Naive thymus-derived CD4-positive, alpha-beta T cell (primary cell): ENCODE measurements at regions not wholly inside any gene's neighbourhood (a gene's known extent, or its start where the extent isn't known, plus 50 kb on each side); places are given as distances from the start of the nearest gene placed in this dataset.

ENCODE experiments used
- ATAC-seq: fragments of 150-1000 bp; cut with Tn5 transposase; 2 replicates; pipeline ENCODE4 v1.10.0; 2021; ENCODE audit warnings: mild to moderate bottlenecking, moderate library complexity
- CTCF ChIA-PET: fragments of 350-600 bp; sonication (Branson Sonifier 250); formaldehyde crosslinking; loops from one replicate; lab custom pipeline; 2021; ENCODE audit warnings: antibody characterized with exemption; lab: Charles Lee
- POLR2A ChIA-PET: fragments of 350-600 bp; sonication (Branson Sonifier 250); formaldehyde crosslinking; loops from one replicate; lab custom pipeline; 2021; ENCODE audit warnings: antibody characterized with exemption, inconsistent platforms; lab: Charles Lee
- DNase-seq, 9 donors: peaks; one replicate each; pipeline versions ENCODE4 v3.0.0 to v3.0.0-alpha.2; 2020 to 2022; ENCODE audit warnings: mixed read lengths in 1 of 9
- H3K27ac ChIP-seq: one replicate; pipeline ENCODE4 v1.7.0; 2013; ENCODE audit warnings: mild to moderate bottlenecking, low read depth, low read length, moderate library complexity
- H3K27me3 ChIP-seq, 2 donors: one replicate each; pipeline ENCODE4 v1.7.0; 2013; ENCODE audit warnings: low read length in 2 of 2, mild to moderate bottlenecking in 2 of 2, moderate library complexity in 2 of 2; ENCODE audit not compliant: control insufficient read depth in 2 of 2, insufficient read depth in 2 of 2
- H3K36me3 ChIP-seq, 3 experiments: 1 replicate in 2 of 3; 2 replicates in 1 of 3; pipeline ENCODE4 v1.7.0; 2013; ENCODE audit warnings: low read length in 3 of 3, mild to moderate bottlenecking in 3 of 3, moderate library complexity in 1 of 3; ENCODE audit not compliant: insufficient read depth in 3 of 3, control insufficient read depth in 2 of 3
- H3K4me1 ChIP-seq, 2 donors: one replicate each; pipeline ENCODE4 v1.7.0; 2013; ENCODE audit warnings: low read length in 2 of 2, mild to moderate bottlenecking in 2 of 2, moderate library complexity in 1 of 2; ENCODE audit not compliant: control insufficient read depth in 2 of 2, insufficient read depth in 2 of 2
- H3K4me3 ChIP-seq: 2 replicates; pipeline ENCODE4 v1.7.0; 2013; ENCODE audit warnings: mild to moderate bottlenecking, low read length
- H3K9me3 ChIP-seq, 3 experiments: 1 replicate in 2 of 3; 2 replicates in 1 of 3; pipeline ENCODE4 v1.7.0; 2013; ENCODE audit warnings: low read length in 3 of 3; ENCODE audit not compliant: control insufficient read depth in 2 of 3
- H3K27ac Mint-ChIP-seq, 9 donors: one replicate each; pipeline ENCODE4 v1.8.0; 2020 to 2022; ENCODE audit warnings: mixed read lengths in 9 of 9, mild to moderate bottlenecking in 8 of 9, moderate library complexity in 5 of 9, inconsistent platforms in 2 of 9
- H3K27me3 Mint-ChIP-seq, 5 donors: one replicate each; pipeline ENCODE4 v1.8.0; 2021 to 2022; ENCODE audit warnings: mixed read lengths in 5 of 5, mild to moderate bottlenecking in 1 of 5
- H3K36me3 Mint-ChIP-seq, 5 donors: one replicate each; pipeline ENCODE4 v1.8.0; 2020 to 2022; ENCODE audit warnings: mixed read lengths in 5 of 5, mild to moderate bottlenecking in 3 of 5, inconsistent platforms in 1 of 5
- H3K4me1 Mint-ChIP-seq, 7 donors: one replicate each; pipeline ENCODE4 v1.8.0; 2020 to 2022; ENCODE audit warnings: mixed read lengths in 7 of 7, mild to moderate bottlenecking in 3 of 7, inconsistent platforms in 1 of 7
- H3K4me3 Mint-ChIP-seq, 10 donors: one replicate each; pipeline ENCODE4 v1.8.0; 2020 to 2022; ENCODE audit warnings: mild to moderate bottlenecking in 10 of 10, mixed read lengths in 10 of 10, moderate library complexity in 6 of 10, inconsistent platforms in 2 of 10
- H3K9me3 Mint-ChIP-seq, 11 donors: one replicate each; pipeline ENCODE4 v1.8.0; 2020 to 2022; ENCODE audit warnings: mixed read lengths in 11 of 11, mild to moderate bottlenecking in 4 of 11, inconsistent platforms in 1 of 11, moderate library complexity in 1 of 11
- intact Hi-C, 2 donors: fragments of 100-400 bp; cut with micrococcal nuclease; formaldehyde crosslinking; loops; one replicate each; pipeline ENCODE4 v1.15.1; 2023

- Histone ChIP-seq H3K27me3 (no peaks in the 10 kb centered on the region), H3K4me3 (no peak overlapping the region), H3K4me1 (no peaks in the 10 kb centered on the region), H3K27ac (no peak overlapping the region), H3K36me3 (no peaks in the 10 kb centered on the region), H3K9me3 (no peaks in the 10 kb centered on the region)
- H3K9me3 Mint-ChIP-seq = peaks cover 0 to 8% (median 3%) of the 10 kb centered on the region in 11 donors
- DNase-seq (no peak), ATAC-seq (no peak)
- peaks cover 0 to 1% (median 0%) of the 10 kb centered on the region in 7 donors for H3K4me1 Mint-ChIP-seq
- no peak overlapping the region for H3K27ac Mint-ChIP-seq
- ChIA-PET POLR2A (no interaction called here), CTCF (no interaction called here)
- intact Hi-C loops = no loop called here
- H3K27me3 Mint-ChIP-seq = peaks cover 0 to 14% (median 0%) of the 10 kb centered on the region in 5 donors
- H3K36me3 Mint-ChIP-seq = no peaks in the 10 kb centered on the region
- no peak overlapping the region for H3K4me3 Mint-ChIP-seq
Measured at GRCh38 chr11:133740963-133741362, 104.3 kb downstream of the SPATA19 start.

GRCh38 chr11:133739481-133739880 lies 105.8 kb downstream of the SPATA19 start:
- Histone ChIP-seq H3K36me3 (no peaks in the 10 kb centered on the region), H3K27me3 (no peaks in the 10 kb centered on the region), H3K9me3 (no peaks in the 10 kb centered on the region), H3K4me3 (no peak overlapping the region), H3K4me1 (no peaks in the 10 kb centered on the region), H3K27ac (no peak overlapping the region)
- ATAC-seq (no peak), DNase-seq (no peak)
- H3K27ac Mint-ChIP-seq = no peak overlapping the region
- CTCF ChIA-PET = no interaction called here
- H3K36me3 Mint-ChIP-seq = no peaks in the 10 kb centered on the region
- peaks cover 0 to 1% (median 0%) of the 10 kb centered on the region in 7 donors for H3K4me1 Mint-ChIP-seq
- intact Hi-C loops = no loop called here
- no peak overlapping the region for H3K4me3 Mint-ChIP-seq
- POLR2A ChIA-PET = no interaction called here
- peaks cover 0 to 14% (median 0%) of the 10 kb centered on the region in 5 donors for H3K27me3 Mint-ChIP-seq
- H3K9me3 Mint-ChIP-seq = peaks cover 0 to 8% (median 3%) of the 10 kb centered on the region in 11 donors

DNA sequence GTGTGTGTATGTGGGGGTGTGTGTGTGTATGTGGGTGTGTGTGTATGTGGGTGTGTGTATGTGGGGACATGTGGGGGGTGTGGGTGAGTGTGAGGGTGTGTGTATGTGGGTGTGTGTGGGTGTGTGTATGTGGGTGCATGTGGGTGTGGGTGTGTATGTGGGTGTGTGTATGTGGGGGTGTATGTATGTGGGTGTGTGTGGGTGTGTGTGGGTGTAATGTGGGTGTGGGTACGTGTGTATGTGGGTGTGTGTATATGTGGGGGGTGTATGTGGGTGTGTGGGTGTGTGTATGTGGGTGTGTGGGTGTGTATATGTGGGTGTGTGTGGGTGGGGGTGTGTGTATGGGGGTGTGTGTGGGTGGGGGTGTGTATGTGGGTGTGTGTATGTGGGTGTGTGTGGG lies 106.7 kb downstream of the SPATA19 start:
- no peaks in the 10 kb centered on the region for H3K27me3 ChIP-seq
- Mint-ChIP-seq H3K4me1 (peaks cover 0 to 1% (median 0%) of the 10 kb centered on the region in 7 donors), H3K27me3 (peaks cover 0 to 16% (median 0%) of the 10 kb centered on the region in 5 donors), H3K4me3 (no peak overlapping the region), H3K36me3 (no peaks in the 10 kb centered on the region), H3K9me3 (peaks cover 0 to 9% (median 3%) of the 10 kb centered on the region in 11 donors), H3K27ac (no peak overlapping the region)
- CTCF ChIA-PET = no interaction called here
- peak; percentile 26 for ATAC-seq
- H3K4me3 ChIP-seq = no peak overlapping the region
- no peak for DNase-seq
- intact Hi-C loops = no loop called here
- no peaks in the 10 kb centered on the region for H3K4me1 ChIP-seq
- POLR2A ChIA-PET = no interaction called here
- no peaks in the 10 kb centered on the region for H3K36me3 ChIP-seq
- no peaks in the 10 kb centered on the region for H3K9me3 ChIP-seq
- H3K27ac ChIP-seq = no peak overlapping the region

DNA sequence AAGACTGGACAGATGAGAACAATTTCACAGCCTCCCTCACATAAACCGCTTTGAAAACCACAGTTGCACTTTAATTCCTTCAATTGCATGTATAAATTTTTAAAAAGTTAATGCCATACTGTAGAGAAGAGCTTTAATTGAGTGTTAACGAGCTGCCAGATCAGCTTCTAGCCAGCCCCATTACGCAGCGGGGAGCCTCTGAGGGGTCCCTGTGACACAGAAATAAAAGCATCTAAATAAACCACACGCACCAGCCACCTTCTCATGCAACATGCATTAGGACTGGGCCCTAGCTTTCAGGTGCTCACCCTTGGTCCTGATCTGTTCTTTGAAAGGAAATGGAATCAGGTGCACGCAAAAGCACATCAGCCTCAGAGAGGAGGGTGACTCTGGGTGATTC lies 111.7 kb downstream of the SPATA19 start:
- CTCF ChIA-PET = no interaction called here
- no peaks in the 10 kb centered on the region for H3K36me3 Mint-ChIP-seq
- peaks cover 0 to 1% (median 0%) of the 10 kb centered on the region in 7 donors for H3K4me1 Mint-ChIP-seq
- no peak overlapping the region for H3K4me3 Mint-ChIP-seq
- Histone ChIP-seq H3K9me3 (no peaks in the 10 kb centered on the region), H3K27ac (no peak overlapping the region), H3K36me3 (no peaks in the 10 kb centered on the region), H3K4me3 (no peak overlapping the region), H3K27me3 (no peaks in the 10 kb centered on the region), H3K4me1 (no peaks in the 10 kb centered on the region)
- POLR2A ChIA-PET = no interaction called here
- no peak overlapping the region for H3K27ac Mint-ChIP-seq
- ATAC-seq = no peak
- peaks cover 0 to 9% (median 3%) of the 10 kb centered on the region in 11 donors for H3K9me3 Mint-ChIP-seq
- no peak for DNase-seq
- peaks cover 0 to 26% (median 8%) of the 10 kb centered on the region in 5 donors for H3K27me3 Mint-ChIP-seq
- intact Hi-C loops = no loop called here

DNA sequence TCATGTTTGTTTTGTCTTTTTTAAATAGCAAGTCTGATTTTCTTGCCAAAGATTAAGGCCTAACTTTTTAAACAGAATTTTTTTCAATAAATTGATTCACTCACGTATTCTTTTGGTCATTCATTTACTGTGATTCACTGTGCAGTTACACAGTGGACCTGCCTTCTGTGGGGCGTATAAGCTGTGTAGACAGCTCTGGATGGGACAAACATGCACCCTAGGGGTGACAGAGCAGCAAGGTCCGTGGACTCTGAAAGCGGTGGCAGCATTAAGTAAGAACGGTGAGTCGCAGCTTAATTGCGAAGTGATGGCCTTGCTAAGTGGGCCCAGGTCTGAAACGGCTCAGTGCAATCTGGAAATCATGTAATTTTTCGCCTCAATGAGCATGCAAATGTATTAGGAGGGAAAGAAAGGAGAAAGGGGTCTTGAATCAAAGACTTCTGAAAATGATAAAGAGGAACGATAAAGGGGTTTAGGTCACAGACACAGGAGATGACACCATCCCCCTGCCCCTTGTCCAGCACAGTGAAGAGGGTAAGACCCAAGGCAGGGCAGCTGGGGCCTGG lies 113.1 kb downstream of the SPATA19 start:
- no peak overlapping the region for H3K4me3 Mint-ChIP-seq
- H3K27me3 ChIP-seq = no peaks in the 10 kb centered on the region
- H3K36me3 Mint-ChIP-seq = no peaks in the 10 kb centered on the region
- peaks cover 0 to 26% (median 8%) of the 10 kb centered on the region in 5 donors for H3K27me3 Mint-ChIP-seq
- intact Hi-C loops = no loop called here
- H3K36me3 ChIP-seq = no peaks in the 10 kb centered on the region
- no peak for ATAC-seq
- H3K27ac Mint-ChIP-seq = no peak overlapping the region
- H3K9me3 Mint-ChIP-seq = peaks cover 0 to 9% (median 0%) of the 10 kb centered on the region in 11 donors
- no peaks in the 10 kb centered on the region for H3K9me3 ChIP-seq
- CTCF ChIA-PET = no interaction called here
- no peak for DNase-seq
- no peaks in the 10 kb centered on the region for H3K4me1 ChIP-seq
- H3K4me3 ChIP-seq = no peak overlapping the region
- H3K4me1 Mint-ChIP-seq = no peaks in the 10 kb centered on the region
- POLR2A ChIA-PET = no interaction called here
- H3K27ac ChIP-seq = no peak overlapping the region

GRCh38 chr11:133727774-133728173 lies 117.5 kb downstream of the SPATA19 start:
- Histone ChIP-seq H3K4me1 (no peaks in the 10 kb centered on the region), H3K4me3 (no peak overlapping the region), H3K27me3 (no peaks in the 10 kb centered on the region), H3K36me3 (no peaks in the 10 kb centered on the region), H3K9me3 (no peaks in the 10 kb centered on the region), H3K27ac (no peak overlapping the region)
- intact Hi-C loops = no loop called here
- no peak overlapping the region for H3K27ac Mint-ChIP-seq
- ATAC-seq = no peak
- H3K4me1 Mint-ChIP-seq = no peaks in the 10 kb centered on the region
- no peaks in the 10 kb centered on the region for H3K36me3 Mint-ChIP-seq
- CTCF ChIA-PET = no interaction called here
- no peak overlapping the region for H3K4me3 Mint-ChIP-seq
- no peak for DNase-seq
- peaks cover 0 to 7% (median 0%) of the 10 kb centered on the region in 11 donors for H3K9me3 Mint-ChIP-seq
- peaks cover 0 to 21% (median 6%) of the 10 kb centered on the region in 5 donors for H3K27me3 Mint-ChIP-seq
- POLR2A ChIA-PET = no interaction called here

DNA sequence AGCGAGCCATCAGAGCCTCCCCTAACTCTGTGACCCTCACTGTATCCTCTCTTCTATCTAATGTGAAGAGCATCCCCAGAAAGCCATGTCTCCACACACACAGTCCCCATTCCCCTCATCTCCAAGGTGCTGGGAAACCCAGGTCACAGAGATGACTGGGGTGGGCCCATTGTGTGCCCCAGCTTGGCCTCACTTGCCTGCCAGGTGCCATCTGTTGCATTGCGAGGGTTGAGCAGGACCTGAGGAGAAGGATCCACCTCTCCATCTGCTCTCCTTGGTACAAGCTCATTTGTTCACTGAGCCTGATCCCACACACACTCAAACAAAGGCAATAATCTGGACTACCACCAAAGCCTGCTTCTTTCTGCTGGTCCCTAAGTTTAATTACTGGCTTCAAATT lies 118.8 kb downstream of the SPATA19 start:
- Histone ChIP-seq H3K4me1 (no peaks in the 10 kb centered on the region), H3K27me3 (no peaks in the 10 kb centered on the region), H3K4me3 (no peak overlapping the region), H3K27ac (no peak overlapping the region), H3K36me3 (no peaks in the 10 kb centered on the region), H3K9me3 (no peaks in the 10 kb centered on the region)
- Mint-ChIP-seq H3K9me3 (peaks cover 0 to 10% (median 0%) of the 10 kb centered on the region in 11 donors), H3K27me3 (peaks cover 0 to 11% (median 2%) of the 10 kb centered on the region in 5 donors), H3K4me1 (no peaks in the 10 kb centered on the region), H3K4me3 (no peak overlapping the region), H3K36me3 (no peaks in the 10 kb centered on the region), H3K27ac (no peak overlapping the region)
- DNase-seq (no peak), ATAC-seq (no peak)
- intact Hi-C loops = no loop called here
- ChIA-PET POLR2A (no interaction called here), CTCF (no interaction called here)
